GM23338 (cell line): ENCODE measurements at regions not wholly inside any gene's neighbourhood (a gene's known extent, or its start where the extent isn't known, plus 50 kb on each side); places are given as distances from the start of the nearest gene placed in this dataset.

Experiments
- ATAC-seq: fragments of 200-7000 bp; cut with Tn5 transposase; 3 replicates; pipeline ENCODE4 v1.9.1; 2020
- DNase-seq: peaks from one replicate; pipeline ENCODE4 v3.0.0-alpha.2; 2015; ENCODE audit warnings: low spot score
- H2AFZ ChIP-seq: fragments of 200-600 bp; sonication (generic); 2 replicates; pipeline ENCODE4 v1.8.0; 2016; ENCODE audit warnings: antibody characterized with exemption, mild to moderate bottlenecking, moderate library complexity
- H3F3A ChIP-seq: fragments of 200-600 bp; sonication (generic); replicated peaks from 2 replicates; pipeline ENCODE4 v1.8.0; 2017; ENCODE audit warnings: antibody characterized with exemption, mixed run types, low read depth
- H3K27ac ChIP-seq: fragments of 200-600 bp; sonication (generic); 2 replicates; pipeline ENCODE4 v1.6.1; 2016; ENCODE audit warnings: low read depth
- H3K27me3 ChIP-seq: fragments of 200-600 bp; sonication (generic); 2 replicates; pipeline ENCODE4 v1.8.0; 2016; ENCODE audit warnings: mild to moderate bottlenecking, mixed run types, moderate library complexity; ENCODE audit not compliant: insufficient read depth
- H3K36me3 ChIP-seq: fragments of 200-600 bp; sonication (generic); 2 replicates; pipeline ENCODE4 v1.8.0; 2016; ENCODE audit warnings: mild to moderate bottlenecking; ENCODE audit not compliant: insufficient read depth
- H3K4me1 ChIP-seq: fragments of 200-600 bp; sonication (generic); 2 replicates; pipeline ENCODE4 v1.8.0; 2016; ENCODE audit warnings: mild to moderate bottlenecking, moderate library complexity; ENCODE audit not compliant: insufficient read depth
- H3K4me2 ChIP-seq: fragments of 200-600 bp; sonication (generic); 2 replicates; pipeline ENCODE4 v1.7.1; 2017; ENCODE audit warnings: mixed run types
- H3K4me3 ChIP-seq: fragments of 200-600 bp; sonication (generic); 2 replicates; pipeline ENCODE4 v1.6.1; 2016; ENCODE audit warnings: mixed run types
- H3K79me2 ChIP-seq: fragments of 200-600 bp; sonication (generic); replicated peaks from 2 replicates; pipeline ENCODE4 v1.8.0; 2017; ENCODE audit warnings: mild to moderate bottlenecking; ENCODE audit not compliant: insufficient read depth
- H3K9me2 ChIP-seq: fragments of 200-600 bp; sonication (generic); 2 replicates; pipeline ENCODE4 v1.8.0; 2017; ENCODE audit not compliant: insufficient read depth
- H4K20me1 ChIP-seq: fragments of 200-600 bp; sonication (generic); replicated peaks from 2 replicates; pipeline ENCODE4 v1.8.0; 2017; ENCODE audit warnings: mild to moderate bottlenecking; ENCODE audit not compliant: insufficient read depth
- H3K27ac Mint-ChIP-seq: 2 replicates; pipeline ENCODE4 v1.8.0; 2020; ENCODE audit warnings: inconsistent platforms, mild to moderate bottlenecking, moderate library complexity, mixed read lengths
- H3K27me3 Mint-ChIP-seq: 3 replicates; pipeline ENCODE4 v1.8.0; 2022; ENCODE audit warnings: low read depth, mild to moderate bottlenecking, moderate library complexity, mixed read lengths, inconsistent platforms; ENCODE audit not compliant: insufficient read depth, poor library complexity
- H3K36me3 Mint-ChIP-seq: 3 replicates; pipeline ENCODE4 v1.8.0; 2021; ENCODE audit warnings: low read depth, mild to moderate bottlenecking, inconsistent platforms, moderate library complexity, mixed read lengths
- H3K4me1 Mint-ChIP-seq: 3 replicates; pipeline ENCODE4 v1.8.0; 2020; ENCODE audit warnings: mild to moderate bottlenecking, inconsistent platforms, mixed read lengths
- H3K4me3 Mint-ChIP-seq: 3 replicates; pipeline ENCODE4 v1.8.0; 2021; ENCODE audit warnings: moderate library complexity, mild to moderate bottlenecking, inconsistent platforms, mixed read lengths
- H3K9me3 Mint-ChIP-seq: 3 replicates; pipeline ENCODE4 v1.8.0; 2020; ENCODE audit warnings: moderate library complexity, mild to moderate bottlenecking, inconsistent platforms, mixed read lengths
- CREB1 ChIP-seq: fragments of 250-450 bp; sonication (Bioruptor Pico); IDR thresholded peaks from 2 replicates; pipeline ENCODE4 v1.5.0; 2020; ENCODE audit warnings: low read depth, mild to moderate bottlenecking, moderate library complexity
- CTCF ChIP-seq, 2 experiments: fragments of 200-600 bp in 1 of 2; sonication (generic) in 1 of 2; conservative IDR thresholded peaks; 2 replicates each; pipeline versions ENCODE4 v1.5.1 to v1.6.1; 2016 to 2017; ENCODE audit warnings: antibody characterized with exemption in 2 of 2, low read depth in 2 of 2, mild to moderate bottlenecking in 2 of 2, moderate library complexity in 1 of 2
- ETS1 ChIP-seq: IDR thresholded peaks from 2 replicates; pipeline ENCODE4 v1.6.1; 2016; ENCODE audit warnings: antibody characterized with exemption
- EZH2 ChIP-seq: fragments of 200-600 bp; sonication (generic); IDR thresholded peaks from one replicate; pipeline ENCODE4 v1.8.0; 2017; ENCODE audit warnings: antibody characterized with exemption, mild to moderate bottlenecking, low read depth; ENCODE audit not compliant: unreplicated experiment
- EZH2phosphoT487 ChIP-seq: fragments of 200-600 bp; sonication (generic); IDR thresholded peaks from one replicate; pipeline ENCODE4 v1.8.1; 2018; ENCODE audit warnings: antibody characterized with exemption; ENCODE audit not compliant: unreplicated experiment
- JUNB ChIP-seq: IDR thresholded peaks from one replicate; pipeline ENCODE4 v1.6.1; 2016; ENCODE audit warnings: antibody characterized with exemption; ENCODE audit not compliant: unreplicated experiment
- NANOG ChIP-seq: IDR thresholded peaks from 2 replicates; pipeline ENCODE4 v1.6.1; 2016; ENCODE audit warnings: antibody characterized with exemption, borderline replicate concordance
- POLR2AphosphoS5 ChIP-seq: IDR thresholded peaks from 2 replicates; pipeline ENCODE4 v1.6.1; 2016; ENCODE audit warnings: antibody characterized with exemption, low read depth
- REST ChIP-seq: IDR thresholded peaks from one replicate; pipeline ENCODE4 v1.6.1; 2018; ENCODE audit warnings: antibody characterized with exemption; ENCODE audit not compliant: unreplicated experiment
- STAT1 ChIP-seq: IDR thresholded peaks from one replicate; pipeline ENCODE4 v1.6.1; 2016; ENCODE audit warnings: antibody characterized with exemption; ENCODE audit not compliant: unreplicated experiment
- ZNF114 ChIP-seq: fragments of 250-450 bp; sonication (Bioruptor Pico); IDR thresholded peaks from 2 replicates; pipeline ENCODE4 v1.5.0; 2020; ENCODE audit warnings: mild to moderate bottlenecking, moderate library complexity
- ZNF331 ChIP-seq: fragments of 250-450 bp; sonication (Bioruptor Pico); IDR thresholded peaks from 2 replicates; pipeline ENCODE4 v1.5.0; 2020; ENCODE audit warnings: low read depth, mild to moderate bottlenecking, moderate library complexity
- ZNF462 ChIP-seq: fragments of 250-450 bp; sonication (Bioruptor Pico); IDR thresholded peaks from 2 replicates; pipeline ENCODE4 v1.5.0; 2020; ENCODE audit warnings: mild to moderate bottlenecking, moderate library complexity

GRCh38 chr2:225317186-225317585 is 82.3 kb upstream of the NYAP2 start (continued):
- TF ChIP-seq STAT1: no peak

- Mint-ChIP-seq H3K4me3 (no peak overlapping the region), H3K27ac (no peak overlapping the region), H3K27me3 (no peaks in the 10 kb centered on the region), H3K9me3 (no peaks in the 10 kb centered on the region), H3K36me3 (no peaks in the 10 kb centered on the region), H3K4me1 (no peaks in the 10 kb centered on the region)
- no peak for TF ChIP-seq REST
- no peak for TF ChIP-seq ZNF114
- TF ChIP-seq ZNF331: no peak
- no peak for TF ChIP-seq CTCF (conservative IDR thresholded peaks at IDR 0.05; ENCODE audit: low read depth in 2 of 2)
- TF ChIP-seq EZH2phosphoT487: no peak
- no peak for TF ChIP-seq NANOG
- TF ChIP-seq ETS1: no peak
- TF ChIP-seq POLR2AphosphoS5: no peak
- no peak for TF ChIP-seq CREB1
- TF ChIP-seq JUNB: no peak
- no peak for TF ChIP-seq STAT1
- TF ChIP-seq EZH2: no peak
- no peak for TF ChIP-seq ZNF462 (CRISPR knock-in tag)
- Histone ChIP-seq H3K4me1 (no peaks in the 10 kb centered on the region), H3K36me3 (no peaks in the 10 kb centered on the region), H3K79me2 (no peaks in the 10 kb centered on the region), H3K9me2 (no peaks in the 10 kb centered on the region), H4K20me1 (no peaks in the 10 kb centered on the region), H3K4me3 (no peak overlapping the region), H3K27ac (no peak overlapping the region), H2AFZ (no peak overlapping the region), H3F3A (no peaks in the 10 kb centered on the region), H3K27me3 (no peaks in the 10 kb centered on the region), H3K4me2 (no peak overlapping the region)
- DNase-seq (no peak), ATAC-seq (no peak)
Measured at GRCh38 chr2:225310745-225311144, 88.8 kb upstream of the NYAP2 start.
